NCI-H69 (cell line): ENCODE measurements at regions not wholly inside any gene's neighbourhood (a gene's known extent, or its start where the extent isn't known, plus 50 kb on each side); places are given as distances from the start of the nearest gene placed in this dataset.

Experiments
- DNase-seq: peaks from one replicate; lab custom pipeline; 2025; lab: John Stamatoyannopoulos, UW

GRCh38 chr9:89881431-89881830 is 276.6 kb downstream of the GADD45G start:
- no peak for DNase-seq

GRCh38 chr9:89882930-89883361 is 278.1 kb downstream of the GADD45G start:
- no peak for DNase-seq

DNA sequence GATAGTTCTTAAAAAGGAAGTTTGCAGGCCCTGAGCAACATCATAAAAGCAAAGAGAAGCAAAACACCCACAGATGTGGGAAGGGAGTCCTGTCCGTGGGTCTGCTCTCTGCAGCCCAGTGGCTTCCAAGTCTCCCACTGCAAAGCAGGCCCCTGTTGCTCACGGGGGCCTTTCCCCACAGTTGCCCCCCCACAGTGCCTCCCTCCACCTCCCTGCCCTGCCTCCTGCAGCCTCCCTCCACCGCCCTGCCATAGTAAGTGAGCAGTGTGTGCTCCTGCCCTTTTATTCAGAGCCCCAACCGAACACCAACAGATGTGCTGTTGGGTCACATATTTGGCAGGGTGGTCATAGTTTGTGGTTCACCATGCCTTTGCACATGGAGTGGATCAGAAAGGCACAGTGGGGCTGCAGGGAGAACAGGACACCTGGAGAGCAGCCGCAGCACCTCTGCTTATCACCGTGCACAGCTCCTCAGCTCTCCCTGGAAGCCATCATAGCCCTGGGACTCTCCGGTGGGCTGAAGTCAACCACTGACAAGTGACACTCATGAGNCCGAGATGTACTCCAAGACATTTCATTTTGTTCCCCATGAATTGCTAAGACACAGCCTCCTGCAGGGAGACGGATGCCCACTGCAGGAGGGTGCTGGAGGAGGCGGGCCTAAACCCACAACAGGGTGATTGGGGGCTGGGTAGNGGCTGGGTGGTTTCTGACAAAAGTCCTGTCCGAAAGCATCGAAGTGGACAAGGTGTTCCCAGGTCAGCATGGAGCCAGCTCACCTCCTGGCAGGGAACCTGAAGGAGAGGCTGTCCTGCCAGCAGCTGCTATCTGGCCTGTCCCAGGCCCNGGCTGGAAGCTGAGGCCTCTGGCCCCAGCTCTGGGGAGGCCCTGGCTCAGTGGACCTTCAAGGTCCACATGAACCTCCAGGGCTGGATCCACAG is 278.9 kb downstream of the GADD45G start:
- no peak for DNase-seq

DNA sequence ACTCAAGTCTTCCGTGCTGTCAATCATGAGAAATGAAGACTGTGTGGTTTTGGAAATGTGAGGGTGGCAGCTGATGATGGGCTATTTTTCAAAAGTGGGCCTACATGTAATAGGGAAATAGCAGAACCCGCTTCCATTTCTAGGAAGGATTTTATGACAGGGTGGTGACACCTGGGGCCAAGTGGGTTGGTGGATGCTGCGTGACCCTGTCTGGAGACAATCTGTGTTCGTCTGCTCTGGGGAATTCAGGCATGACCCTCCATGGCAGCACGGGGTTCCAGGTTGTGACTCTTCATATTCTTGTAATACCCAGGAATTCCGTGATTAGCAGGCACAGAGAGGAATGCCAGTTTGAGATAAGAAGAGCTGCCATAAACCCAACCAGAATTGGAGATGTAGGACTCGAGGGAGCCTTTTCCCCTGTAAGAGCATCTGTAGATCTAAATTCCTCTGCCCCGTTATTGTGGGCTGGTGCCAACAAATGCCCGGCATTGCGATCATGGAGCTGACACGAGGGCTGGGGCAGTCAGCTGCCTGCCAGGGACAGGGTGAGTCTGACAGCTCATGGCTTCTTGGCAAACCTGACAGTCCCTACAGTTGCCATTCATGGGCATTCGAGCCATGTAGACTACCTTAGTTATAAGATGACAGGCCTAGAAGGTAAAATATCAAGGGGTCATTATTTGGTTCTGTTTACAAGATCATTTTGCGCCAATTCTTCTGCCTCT is 279.7 kb downstream of the GADD45G start:
- DNase-seq, result no peak

- DNase-seq, result no peak
Observed at GRCh38 chr9:89885156-89885555, 280.3 kb downstream of the GADD45G start.

- DNase-seq, result no peak
Observed at GRCh38 chr9:89886281-89886700, 281.5 kb downstream of the GADD45G start.

DNA sequence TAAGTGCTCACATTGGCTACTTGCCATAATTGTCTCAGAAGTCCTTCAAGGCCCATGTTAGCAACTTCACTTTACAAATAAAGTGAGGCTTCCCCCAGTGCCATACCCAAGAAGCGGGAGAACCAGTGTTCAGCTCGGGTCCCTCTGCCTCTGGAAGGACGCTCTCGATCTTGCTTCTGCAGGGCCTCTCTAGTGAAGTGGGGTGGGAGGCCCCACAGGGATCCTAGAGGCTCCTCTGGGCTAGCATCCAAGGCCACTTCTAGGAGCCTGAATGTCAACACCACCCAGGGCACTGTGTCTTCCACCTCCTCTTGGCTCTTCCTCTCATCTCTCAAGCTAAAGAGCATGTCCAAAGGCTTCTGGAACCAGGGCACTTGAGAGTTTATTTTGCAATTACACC is 282.5 kb downstream of the GADD45G start:
- DNase-seq, result peak; percentile 22

DNA sequence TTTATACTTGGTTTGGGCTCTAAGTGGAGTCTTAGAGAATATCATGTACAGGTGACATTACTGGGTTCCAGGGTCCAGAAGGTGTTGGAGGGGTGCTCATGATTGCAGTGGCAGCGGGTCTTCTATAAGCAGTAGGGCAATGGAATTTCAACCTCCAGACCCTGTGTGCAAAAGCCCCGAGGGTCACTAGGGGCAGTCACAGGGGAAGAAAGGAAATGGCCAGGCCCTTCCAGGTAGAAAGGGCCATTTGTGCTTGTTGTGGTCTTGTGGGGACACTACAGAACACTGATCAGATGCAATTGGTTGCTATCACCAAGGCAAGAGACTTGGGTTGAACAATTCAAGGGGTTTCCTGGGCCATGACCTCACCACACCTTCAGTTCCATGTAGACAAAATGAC is 283.4 kb downstream of the GADD45G start:
- no peak for DNase-seq

- DNase-seq, result no peak
Observed at GRCh38 chr9:89888677-89889076, 283.9 kb downstream of the GADD45G start.

- no peak for DNase-seq
Observed at GRCh38 chr9:89889865-89890264, 285.1 kb downstream of the GADD45G start.

DNA sequence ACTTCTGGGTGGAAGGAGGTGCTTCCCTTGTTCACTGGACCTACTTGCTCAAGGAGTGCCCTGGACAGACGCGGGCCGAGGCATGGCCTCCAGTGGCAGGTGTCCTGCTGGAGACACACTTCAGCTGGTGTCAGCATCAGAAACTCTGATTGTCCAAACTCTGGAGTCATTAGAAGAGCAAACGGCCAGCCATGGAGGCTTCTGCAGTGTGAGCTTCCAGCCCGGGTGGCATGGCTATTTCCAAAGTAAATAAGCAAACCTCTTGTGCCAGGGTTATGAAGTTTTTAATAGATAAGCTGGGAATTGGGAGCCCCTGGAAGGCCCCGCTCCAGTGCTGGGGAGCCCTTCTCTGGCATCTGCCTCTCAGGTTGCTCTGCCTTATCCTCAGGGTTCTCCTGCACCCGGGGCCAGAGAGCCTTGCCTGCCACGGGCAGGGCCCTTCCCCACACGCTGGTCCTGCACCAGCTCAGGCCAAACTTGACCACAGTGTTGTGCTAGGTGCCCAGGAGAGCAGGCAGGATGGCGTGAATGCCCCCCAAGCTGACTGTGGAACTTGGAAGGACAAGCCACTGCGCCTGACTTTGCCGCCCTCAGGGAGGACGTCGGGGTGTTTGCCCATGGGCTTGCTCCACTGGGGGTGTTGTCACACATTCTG is 285.6 kb downstream of the GADD45G start:
- no peak for DNase-seq

DNA sequence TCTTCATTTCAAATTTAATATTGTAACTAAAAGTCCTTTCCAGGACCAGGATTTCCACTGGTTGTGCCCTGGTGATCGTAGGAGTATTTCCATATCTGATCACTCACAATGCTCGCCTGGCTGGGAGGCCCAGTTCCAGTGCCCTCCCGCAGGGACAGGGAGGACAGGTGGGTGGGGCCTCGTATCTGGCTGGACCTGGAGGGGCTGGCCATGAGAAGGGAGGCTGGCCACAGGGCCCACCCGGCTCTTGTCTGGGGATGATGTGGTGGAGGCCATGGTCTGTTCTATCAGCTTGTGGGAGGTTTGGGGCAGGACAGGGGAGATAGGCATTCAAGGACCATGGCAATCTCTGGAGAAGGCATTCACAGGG is 286.4 kb downstream of the GADD45G start:
- DNase-seq, result no peak

DNA sequence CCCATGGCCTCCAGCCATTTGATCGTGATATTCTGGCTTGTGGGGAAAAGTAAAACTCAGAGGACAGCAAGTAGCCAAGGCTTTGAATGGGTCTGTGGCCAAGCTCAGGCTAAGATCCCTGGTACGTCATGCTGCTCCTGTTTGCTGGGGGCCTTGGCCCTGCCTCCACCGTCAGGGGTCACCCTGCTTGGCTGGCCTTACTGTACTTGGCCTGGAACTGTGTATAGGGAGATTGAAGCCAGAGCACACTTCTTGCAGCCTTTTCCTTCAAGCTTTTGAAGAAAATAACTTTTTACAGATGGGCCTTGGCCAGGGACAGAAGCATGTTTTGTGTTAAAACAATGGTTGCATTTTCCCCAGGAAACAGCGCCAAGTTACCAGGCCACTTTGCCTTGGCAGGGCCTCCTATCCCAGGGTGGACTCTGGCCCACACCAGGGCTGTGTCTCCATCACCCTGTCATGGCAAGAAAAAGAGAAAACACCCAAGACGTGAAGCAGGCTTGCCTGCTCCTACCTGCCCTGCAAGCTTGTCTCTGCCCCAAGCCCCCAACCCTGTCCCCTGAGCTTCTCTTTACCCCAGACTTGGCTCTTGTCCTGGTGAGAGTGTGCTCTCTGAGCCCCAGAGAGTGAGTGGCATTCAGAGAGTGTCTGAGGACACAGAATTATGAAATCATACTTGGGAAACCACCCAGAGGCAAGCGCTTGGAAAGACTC is 286.9 kb downstream of the GADD45G start:
- no peak for DNase-seq

DNA sequence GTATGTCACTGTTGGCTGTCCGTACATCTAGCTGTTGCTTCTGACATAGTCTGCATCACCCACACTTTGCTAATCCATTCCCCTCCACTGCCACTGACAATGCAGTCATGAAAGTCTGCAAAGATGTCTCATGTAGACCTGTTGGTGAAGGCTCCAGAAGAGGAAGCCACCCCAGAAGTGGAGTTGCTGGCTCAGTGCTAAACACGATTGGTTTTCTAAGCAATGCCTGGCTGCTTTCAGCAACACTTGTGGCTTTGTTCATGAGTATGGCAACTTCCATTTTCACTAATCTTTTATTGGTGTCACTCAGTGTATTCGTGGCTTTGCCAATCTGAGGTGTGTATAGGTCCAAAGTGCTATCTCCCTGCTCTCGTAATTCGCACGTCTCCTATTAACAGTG is 288.1 kb downstream of the GADD45G start:
- no peak for DNase-seq

GRCh38 chr9:89893886-89894285 is 289.1 kb downstream of the GADD45G start:
- DNase-seq, result peak; percentile 28

- no peak for DNase-seq
Observed at GRCh38 chr9:89896806-89897340, 292.1 kb downstream of the GADD45G start.

- DNase-seq, result no peak
Observed at GRCh38 chr9:89899573-89899972, 294.8 kb downstream of the GADD45G start.

GRCh38 chr9:89901920-89902319 is 297.1 kb downstream of the GADD45G start:
- no peak for DNase-seq

DNA sequence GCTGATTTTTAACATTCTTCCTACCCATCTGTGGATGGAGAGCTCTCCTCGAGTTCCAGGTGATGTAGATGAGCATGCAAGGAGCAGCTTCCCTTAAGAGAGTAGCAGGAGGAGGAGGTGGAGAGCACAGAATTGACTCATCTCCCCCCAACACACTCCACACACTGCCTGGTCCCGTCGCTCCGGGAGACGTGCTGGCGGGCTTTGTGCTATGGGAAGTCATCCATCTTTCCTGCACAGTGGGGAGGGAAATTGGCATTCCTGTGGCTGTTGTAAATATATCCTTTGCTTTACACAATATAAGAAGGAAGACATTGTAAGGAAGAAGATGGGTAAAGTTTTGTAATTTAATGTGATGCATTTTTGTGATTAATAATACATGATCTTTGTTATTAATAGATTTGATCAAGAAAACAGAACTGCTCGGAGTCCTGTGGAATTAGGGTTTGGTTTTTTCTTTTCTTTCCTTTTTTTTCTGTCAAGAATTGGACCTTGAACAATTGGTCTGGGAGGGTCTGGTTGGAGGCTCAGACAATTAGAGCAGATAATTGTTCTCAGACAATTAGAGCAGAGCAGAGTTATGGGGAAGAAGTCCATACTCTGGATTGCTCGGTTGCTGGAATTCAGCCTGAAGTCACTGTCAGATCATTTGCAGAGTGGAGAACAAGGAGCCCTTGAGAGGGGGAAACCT is 297.8 kb downstream of the GADD45G start:
- DNase-seq, result peak; percentile 74

- no peak for DNase-seq
Observed at GRCh38 chr9:89903141-89903475, 298.3 kb downstream of the GADD45G start.
